SU-DHL-6 (cell line): ENCODE measurements at regions not wholly inside any gene's neighbourhood (a gene's known extent, or its start where the extent isn't known, plus 50 kb on each side); places are given as distances from the start of the nearest gene placed in this dataset.
"Not testable (repeated sequence)": the region's sequence is repeated elsewhere in the genome, so short reads cannot be mapped to it uniquely, and the experiment has no call there.

Experiments
- CTCF ChIP-seq: fragments of 200-600 bp; sonication (generic); IDR thresholded peaks from one replicate; pipeline ENCODE4 v1.5.1; 2017; ENCODE audit warnings: antibody characterized with exemption, mild to moderate bottlenecking, low read length, moderate library complexity; ENCODE audit not compliant: insufficient read depth, poor library complexity, severe bottlenecking
- EZH2phosphoT487 ChIP-seq: fragments of 200-600 bp; sonication (generic), shearing (Covaris generic); conservative IDR thresholded peaks from 2 replicates; pipeline ENCODE4 v1.6.1; 2018; ENCODE audit warnings: mild to moderate bottlenecking, antibody characterized with exemption, low read length, moderate library complexity, mixed read lengths

GRCh38 chr15:36195361-36196007 is 383.9 kb upstream of the CDIN1 start:
- not testable (repeated sequence) for TF ChIP-seq CTCF, EZH2phosphoT487
